ENCODE measurements at regions not wholly inside any gene's neighbourhood (a gene's known extent, or its start where the extent isn't known, plus 50 kb on each side); places are given as distances from the start of the nearest gene placed in this dataset.

DNA sequence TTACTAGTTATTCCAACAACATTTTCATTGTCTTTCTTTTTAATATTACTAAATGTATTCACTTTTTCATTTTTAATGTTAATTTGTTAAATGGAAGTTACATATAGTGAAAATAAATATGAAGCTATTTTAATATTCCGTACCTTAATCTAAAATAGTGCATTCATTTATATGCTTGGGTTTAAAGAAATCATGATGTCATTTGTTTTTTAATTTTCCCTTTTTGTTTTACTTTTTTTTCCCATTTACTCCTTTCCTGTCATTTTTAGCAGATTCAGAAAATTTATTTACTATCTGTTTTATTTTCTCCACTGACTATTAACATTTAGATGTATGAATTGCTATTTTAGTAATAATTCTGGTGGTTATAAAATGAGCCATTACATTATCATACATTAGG lies 183.0 kb upstream of the CDH9 start:
- no peak for DNase-seq (ENCODE audit: low read depth in 1 of 2, low spot score in 1 of 2)
- Histone ChIP-seq H3K27me3 (ENCODE audit: insufficient read depth, poor library complexity, severe bottlenecking) (no peaks in the 10 kb centered on the region), H3K4me3 (replicated peaks; ENCODE audit: insufficient read depth, low read length) (no peak overlapping the region), H3K27ac (replicated peaks) (no peak overlapping the region)
- TF ChIP-seq, protein P1, sequence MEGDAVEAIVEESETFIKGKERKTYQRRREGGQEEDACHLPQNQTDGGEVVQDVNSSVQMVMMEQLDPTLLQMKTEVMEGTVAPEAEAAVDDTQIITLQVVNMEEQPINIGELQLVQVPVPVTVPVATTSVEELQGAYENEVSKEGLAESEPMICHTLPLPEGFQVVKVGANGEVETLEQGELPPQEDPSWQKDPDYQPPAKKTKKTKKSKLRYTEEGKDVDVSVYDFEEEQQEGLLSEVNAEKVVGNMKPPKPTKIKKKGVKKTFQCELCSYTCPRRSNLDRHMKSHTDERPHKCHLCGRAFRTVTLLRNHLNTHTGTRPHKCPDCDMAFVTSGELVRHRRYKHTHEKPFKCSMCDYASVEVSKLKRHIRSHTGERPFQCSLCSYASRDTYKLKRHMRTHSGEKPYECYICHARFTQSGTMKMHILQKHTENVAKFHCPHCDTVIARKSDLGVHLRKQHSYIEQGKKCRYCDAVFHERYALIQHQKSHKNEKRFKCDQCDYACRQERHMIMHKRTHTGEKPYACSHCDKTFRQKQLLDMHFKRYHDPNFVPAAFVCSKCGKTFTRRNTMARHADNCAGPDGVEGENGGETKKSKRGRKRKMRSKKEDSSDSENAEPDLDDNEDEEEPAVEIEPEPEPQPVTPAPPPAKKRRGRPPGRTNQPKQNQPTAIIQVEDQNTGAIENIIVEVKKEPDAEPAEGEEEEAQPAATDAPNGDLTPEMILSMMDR (IDR thresholded peaks at IDR 0.05; ENCODE audit: insufficient read depth, low read length), result no peak
- TF ChIP-seq POLR2AphosphoS5 (IDR thresholded peaks at IDR 0.05; ENCODE audit: low read depth) (no peak), GABPA (IDR thresholded peaks at IDR 0.05; ENCODE audit: low read depth) (no peak), SPI1 (IDR thresholded peaks at IDR 0.05; ENCODE audit: borderline replicate concordance, low read depth) (no peak)
- TF ChIP-seq, protein P2, sequence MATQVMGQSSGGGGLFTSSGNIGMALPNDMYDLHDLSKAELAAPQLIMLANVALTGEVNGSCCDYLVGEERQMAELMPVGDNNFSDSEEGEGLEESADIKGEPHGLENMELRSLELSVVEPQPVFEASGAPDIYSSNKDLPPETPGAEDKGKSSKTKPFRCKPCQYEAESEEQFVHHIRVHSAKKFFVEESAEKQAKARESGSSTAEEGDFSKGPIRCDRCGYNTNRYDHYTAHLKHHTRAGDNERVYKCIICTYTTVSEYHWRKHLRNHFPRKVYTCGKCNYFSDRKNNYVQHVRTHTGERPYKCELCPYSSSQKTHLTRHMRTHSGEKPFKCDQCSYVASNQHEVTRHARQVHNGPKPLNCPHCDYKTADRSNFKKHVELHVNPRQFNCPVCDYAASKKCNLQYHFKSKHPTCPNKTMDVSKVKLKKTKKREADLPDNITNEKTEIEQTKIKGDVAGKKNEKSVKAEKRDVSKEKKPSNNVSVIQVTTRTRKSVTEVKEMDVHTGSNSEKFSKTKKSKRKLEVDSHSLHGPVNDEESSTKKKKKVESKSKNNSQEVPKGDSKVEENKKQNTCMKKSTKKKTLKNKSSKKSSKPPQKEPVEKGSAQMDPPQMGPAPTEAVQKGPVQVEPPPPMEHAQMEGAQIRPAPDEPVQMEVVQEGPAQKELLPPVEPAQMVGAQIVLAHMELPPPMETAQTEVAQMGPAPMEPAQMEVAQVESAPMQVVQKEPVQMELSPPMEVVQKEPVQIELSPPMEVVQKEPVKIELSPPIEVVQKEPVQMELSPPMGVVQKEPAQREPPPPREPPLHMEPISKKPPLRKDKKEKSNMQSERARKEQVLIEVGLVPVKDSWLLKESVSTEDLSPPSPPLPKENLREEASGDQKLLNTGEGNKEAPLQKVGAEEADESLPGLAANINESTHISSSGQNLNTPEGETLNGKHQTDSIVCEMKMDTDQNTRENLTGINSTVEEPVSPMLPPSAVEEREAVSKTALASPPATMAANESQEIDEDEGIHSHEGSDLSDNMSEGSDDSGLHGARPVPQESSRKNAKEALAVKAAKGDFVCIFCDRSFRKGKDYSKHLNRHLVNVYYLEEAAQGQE (IDR thresholded peaks at IDR 0.05; ENCODE audit: insufficient replicate concordance, low read depth), result no peak

DNA sequence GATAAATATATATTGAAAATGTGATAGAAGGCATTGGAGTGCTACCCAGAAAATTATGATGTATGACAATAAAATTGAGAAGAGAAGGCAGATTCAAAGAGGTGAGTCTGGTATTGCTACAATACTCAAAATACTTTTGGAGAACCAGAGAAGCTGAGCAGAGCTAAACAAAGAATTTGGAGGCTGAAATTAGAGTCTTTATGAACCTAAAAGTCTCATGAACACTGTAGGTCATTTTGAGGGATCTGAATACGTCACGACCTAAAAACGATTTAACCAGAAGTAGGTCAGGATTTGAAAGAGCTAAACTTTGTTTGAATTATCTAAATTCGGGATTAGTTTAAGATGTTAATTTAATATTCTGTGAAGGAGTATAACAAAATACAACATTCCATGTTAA lies 182.4 kb upstream of the CDH9 start:
- no peak overlapping the region for H3K27ac ChIP-seq (replicated peaks)
- H3K27me3 ChIP-seq (ENCODE audit: insufficient read depth, poor library complexity, severe bottlenecking), result no peaks in the 10 kb centered on the region
- H3K4me3 ChIP-seq (replicated peaks; ENCODE audit: insufficient read depth, low read length), result no peak overlapping the region
- DNase-seq (ENCODE audit: low read depth in 1 of 2, low spot score in 1 of 2), result no peak
- no peak for TF ChIP-seq GABPA (IDR thresholded peaks at IDR 0.05; ENCODE audit: low read depth)
- no peak for TF ChIP-seq POLR2AphosphoS5 (IDR thresholded peaks at IDR 0.05; ENCODE audit: low read depth)
- no peak for TF ChIP-seq SPI1 (IDR thresholded peaks at IDR 0.05; ENCODE audit: borderline replicate concordance, low read depth)
- TF ChIP-seq, protein P1 (IDR thresholded peaks at IDR 0.05; ENCODE audit: insufficient read depth, low read length), result no peak

DNA sequence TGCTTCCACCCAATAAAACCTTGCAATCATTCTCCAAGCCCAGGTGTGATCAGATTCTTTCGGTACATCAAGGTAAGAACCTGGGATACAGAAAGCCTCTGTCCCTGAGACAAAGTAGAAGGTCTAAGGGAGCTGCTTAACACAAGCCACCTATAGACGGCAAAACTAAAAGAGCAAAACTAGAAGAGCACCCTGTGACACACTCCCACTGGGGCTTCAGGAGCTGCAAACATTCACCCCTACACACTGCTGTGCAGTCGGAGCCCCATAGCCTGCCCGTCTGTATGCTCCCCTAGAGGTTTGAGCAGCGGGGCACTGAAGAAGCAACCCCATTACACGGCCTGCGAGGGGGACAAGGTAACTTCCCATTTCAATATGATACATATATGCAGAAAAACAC lies 179.6 kb upstream of the CDH9 start:
- H3K4me3 ChIP-seq (replicated peaks; ENCODE audit: insufficient read depth, low read length), result no peak overlapping the region
- no peaks in the 10 kb centered on the region for H3K27me3 ChIP-seq (ENCODE audit: insufficient read depth, poor library complexity, severe bottlenecking)
- DNase-seq (ENCODE audit: low read depth in 1 of 2, low spot score in 1 of 2), result no peak
- TF ChIP-seq, protein P2 (IDR thresholded peaks at IDR 0.05; ENCODE audit: insufficient replicate concordance, low read depth), result no peak
- TF ChIP-seq SPI1 (IDR thresholded peaks at IDR 0.05; ENCODE audit: borderline replicate concordance, low read depth) (no peak), GABPA (IDR thresholded peaks at IDR 0.05; ENCODE audit: low read depth) (no peak), POLR2AphosphoS5 (IDR thresholded peaks at IDR 0.05; ENCODE audit: low read depth) (no peak)
- TF ChIP-seq, protein P1 (IDR thresholded peaks at IDR 0.05; ENCODE audit: insufficient read depth, low read length), result no peak
- no peak overlapping the region for H3K27ac ChIP-seq (replicated peaks)

Measured in HL-60 (cell line).